ENCODE measurements at regions not wholly inside any gene's neighbourhood (a gene's known extent, or its start where the extent isn't known, plus 50 kb on each side); places are given as distances from the start of the nearest gene placed in this dataset.

DNA sequence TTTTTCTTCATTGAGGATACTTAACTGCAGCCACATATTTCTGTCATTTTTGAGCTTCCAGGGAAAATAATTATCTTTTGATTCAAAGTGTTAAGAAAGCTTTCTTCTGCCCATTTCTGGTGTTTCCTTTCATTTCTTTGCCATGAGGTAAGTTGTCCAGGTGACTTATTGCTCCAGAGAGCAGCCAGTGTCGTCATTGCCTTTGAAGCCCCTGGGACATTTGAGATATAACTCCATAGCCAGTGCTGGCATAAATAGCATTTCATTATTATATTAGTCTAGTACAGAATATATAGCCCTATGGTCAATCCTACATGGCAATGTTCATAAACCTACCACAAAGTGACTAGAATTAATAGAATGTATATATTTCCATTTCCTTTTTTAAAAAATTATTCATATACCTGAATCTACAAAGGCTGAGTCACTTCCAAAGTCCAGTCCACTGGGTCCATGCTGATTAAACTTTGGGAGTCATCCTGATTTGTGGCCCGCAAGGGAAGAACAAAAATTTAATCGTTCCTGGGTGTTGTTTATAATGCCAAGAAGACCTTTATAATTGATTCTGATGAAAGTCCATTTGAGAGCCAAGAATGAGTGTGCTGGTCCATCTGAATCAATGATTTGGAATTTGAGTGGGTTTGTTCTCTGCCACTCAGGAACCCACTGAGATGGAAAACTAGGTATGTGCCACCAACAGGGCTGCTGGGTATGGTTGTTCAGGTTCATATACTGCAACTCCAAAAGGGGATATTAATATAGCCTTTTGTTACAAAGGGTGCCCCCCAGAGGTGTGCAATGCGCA lies 221.8 kb upstream of the PLXNA2 start:
- TF ChIP-seq POLR2AphosphoS5 (IDR thresholded peaks at IDR 0.05) (no peak), EP300 (IDR thresholded peaks at IDR 0.05) (no peak), POLR2A (IDR thresholded peaks at IDR 0.05) (no peak)
- TF ChIP-seq, protein P1, sequence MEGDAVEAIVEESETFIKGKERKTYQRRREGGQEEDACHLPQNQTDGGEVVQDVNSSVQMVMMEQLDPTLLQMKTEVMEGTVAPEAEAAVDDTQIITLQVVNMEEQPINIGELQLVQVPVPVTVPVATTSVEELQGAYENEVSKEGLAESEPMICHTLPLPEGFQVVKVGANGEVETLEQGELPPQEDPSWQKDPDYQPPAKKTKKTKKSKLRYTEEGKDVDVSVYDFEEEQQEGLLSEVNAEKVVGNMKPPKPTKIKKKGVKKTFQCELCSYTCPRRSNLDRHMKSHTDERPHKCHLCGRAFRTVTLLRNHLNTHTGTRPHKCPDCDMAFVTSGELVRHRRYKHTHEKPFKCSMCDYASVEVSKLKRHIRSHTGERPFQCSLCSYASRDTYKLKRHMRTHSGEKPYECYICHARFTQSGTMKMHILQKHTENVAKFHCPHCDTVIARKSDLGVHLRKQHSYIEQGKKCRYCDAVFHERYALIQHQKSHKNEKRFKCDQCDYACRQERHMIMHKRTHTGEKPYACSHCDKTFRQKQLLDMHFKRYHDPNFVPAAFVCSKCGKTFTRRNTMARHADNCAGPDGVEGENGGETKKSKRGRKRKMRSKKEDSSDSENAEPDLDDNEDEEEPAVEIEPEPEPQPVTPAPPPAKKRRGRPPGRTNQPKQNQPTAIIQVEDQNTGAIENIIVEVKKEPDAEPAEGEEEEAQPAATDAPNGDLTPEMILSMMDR (IDR thresholded peaks at IDR 0.05): no peak
